ENCODE measurements at regions not wholly inside any gene's neighbourhood (a gene's known extent, or its start where the extent isn't known, plus 50 kb on each side); places are given as distances from the start of the nearest gene placed in this dataset.
"Not testable (repeated sequence)": the region's sequence is repeated elsewhere in the genome, so short reads cannot be mapped to it uniquely, and the experiment has no call there.

- H3K27me3 Mint-ChIP-seq, result no peaks in the 10 kb centered on the region
- H3K4me3 Mint-ChIP-seq, result no peak overlapping the region
- H3K36me3 Mint-ChIP-seq (ENCODE audit: insufficient read depth), result no peaks in the 10 kb centered on the region
- ATAC-seq (replicated peaks) (no peak), DNase-seq (no peak)
- H3K4me1 Mint-ChIP-seq (ENCODE audit: low read depth in 2 of 2), result no peaks in the 10 kb centered on the region
- H3K27ac Mint-ChIP-seq, result no peak overlapping the region
- H3K9me3 Mint-ChIP-seq, result peaks cover 10 to 14% of the 10 kb centered on the region in 2 donors
Measured at GRCh38 chr18:1496096-1496495, 591.4 kb downstream of the ADCYAP1 start.

- Mint-ChIP-seq H3K27me3 (no peaks in the 10 kb centered on the region), H3K4me1 (ENCODE audit: low read depth in 2 of 2) (no peaks in the 10 kb centered on the region), H3K27ac (no peak overlapping the region), H3K36me3 (ENCODE audit: insufficient read depth) (no peaks in the 10 kb centered on the region), H3K9me3 (peaks cover 8 to 10% of the 10 kb centered on the region in 2 donors), H3K4me3 (no peak overlapping the region)
- ATAC-seq (replicated peaks) (no peak), DNase-seq (no peak)
Measured at GRCh38 chr18:1498216-1498615, 593.5 kb downstream of the ADCYAP1 start.

- Mint-ChIP-seq H3K27ac (no peak overlapping the region), H3K36me3 (ENCODE audit: insufficient read depth) (no peaks in the 10 kb centered on the region)
Measured at GRCh38 chr18:1499265-1499664, 594.6 kb downstream of the ADCYAP1 start.

GRCh38 chr18:1503847-1504246 is 599.2 kb downstream of the ADCYAP1 start:
- no peak for ATAC-seq (replicated peaks)

More at GRCh38 chr18:1499265-1499664, 594.6 kb downstream of the ADCYAP1 start:
- H3K4me1 Mint-ChIP-seq (ENCODE audit: low read depth in 2 of 2), result no peaks in the 10 kb centered on the region
- no peak for DNase-seq
- H3K27me3 Mint-ChIP-seq, result no peaks in the 10 kb centered on the region
- no peak overlapping the region for H3K4me3 Mint-ChIP-seq
- peaks cover 10% of the 10 kb centered on the region in 2 donors for H3K9me3 Mint-ChIP-seq
- no peak for ATAC-seq (replicated peaks)

GRCh38 chr18:1505856-1506255 is 601.2 kb downstream of the ADCYAP1 start:
- Mint-ChIP-seq H3K36me3 (ENCODE audit: insufficient read depth) (no peaks in the 10 kb centered on the region), H3K27me3 (no peaks in the 10 kb centered on the region), H3K9me3 (peaks cover 0 to 6% of the 10 kb centered on the region in 2 donors), H3K4me3 (no peak overlapping the region), H3K4me1 (ENCODE audit: low read depth in 2 of 2) (no peaks in the 10 kb centered on the region), H3K27ac (no peak overlapping the region)
- ATAC-seq (replicated peaks) (no peak), DNase-seq (no peak)

More at GRCh38 chr18:1503847-1504246, 599.2 kb downstream of the ADCYAP1 start:
- Mint-ChIP-seq H3K9me3 (peaks cover 0 to 9% of the 10 kb centered on the region in 2 donors), H3K36me3 (ENCODE audit: insufficient read depth) (no peaks in the 10 kb centered on the region), H3K27me3 (no peaks in the 10 kb centered on the region), H3K27ac (no peak overlapping the region), H3K4me3 (no peak overlapping the region), H3K4me1 (ENCODE audit: low read depth in 2 of 2) (no peaks in the 10 kb centered on the region)
- no peak for DNase-seq

- no peaks in the 10 kb centered on the region for H3K36me3 Mint-ChIP-seq (ENCODE audit: insufficient read depth)
- ATAC-seq (replicated peaks) (no peak), DNase-seq (no peak)
- no peaks in the 10 kb centered on the region for H3K27me3 Mint-ChIP-seq
- no peak overlapping the region for H3K27ac Mint-ChIP-seq
- peaks cover 0 to 8% of the 10 kb centered on the region in 2 donors for H3K9me3 Mint-ChIP-seq
- no peak overlapping the region for H3K4me3 Mint-ChIP-seq
- H3K4me1 Mint-ChIP-seq (ENCODE audit: low read depth in 2 of 2), result no peaks in the 10 kb centered on the region
Measured at GRCh38 chr18:1510542-1511179, 606.0 kb downstream of the ADCYAP1 start.

GRCh38 chr18:1511619-1512311 is 607.1 kb downstream of the ADCYAP1 start:
- ATAC-seq (replicated peaks), result no peak
- H3K9me3 Mint-ChIP-seq, result peaks cover 0 to 6% of the 10 kb centered on the region in 2 donors
- H3K36me3 Mint-ChIP-seq (ENCODE audit: insufficient read depth), result no peaks in the 10 kb centered on the region
- DNase-seq, result no peak
- no peaks in the 10 kb centered on the region for H3K4me1 Mint-ChIP-seq (ENCODE audit: low read depth in 2 of 2)
- no peak overlapping the region for H3K4me3 Mint-ChIP-seq
- H3K27me3 Mint-ChIP-seq, result no peaks in the 10 kb centered on the region
- H3K27ac Mint-ChIP-seq, result no peak overlapping the region

GRCh38 chr18:1513519-1513918 is 608.8 kb downstream of the ADCYAP1 start:
- peaks cover 0 to 6% of the 10 kb centered on the region in 2 donors for H3K9me3 Mint-ChIP-seq
- no peak for DNase-seq
- H3K27ac Mint-ChIP-seq, result no peak overlapping the region
- ATAC-seq (replicated peaks), result no peak
- no peaks in the 10 kb centered on the region for H3K36me3 Mint-ChIP-seq (ENCODE audit: insufficient read depth)
- H3K4me3 Mint-ChIP-seq, result no peak overlapping the region
- H3K27me3 Mint-ChIP-seq, result no peaks in the 10 kb centered on the region
- no peaks in the 10 kb centered on the region for H3K4me1 Mint-ChIP-seq (ENCODE audit: low read depth in 2 of 2)

GRCh38 chr18:1521588-1522248 is 617.0 kb downstream of the ADCYAP1 start:
- H3K27ac Mint-ChIP-seq; DNase-seq; ATAC-seq (replicated peaks); H3K4me3 Mint-ChIP-seq; H3K36me3 Mint-ChIP-seq (ENCODE audit: insufficient read depth); H3K27me3 Mint-ChIP-seq; H3K4me1 Mint-ChIP-seq (ENCODE audit: low read depth in 2 of 2); H3K9me3 Mint-ChIP-seq: not testable (repeated sequence)

GRCh38 chr18:1522249-1522615 is 617.6 kb downstream of the ADCYAP1 start:
- DNase-seq (no peak), ATAC-seq (replicated peaks) (no peak)
- Mint-ChIP-seq H3K27ac (no peak overlapping the region), H3K9me3 (no peaks in the 10 kb centered on the region), H3K27me3 (no peaks in the 10 kb centered on the region), H3K4me1 (ENCODE audit: low read depth in 2 of 2) (no peaks in the 10 kb centered on the region), H3K4me3 (no peak overlapping the region), H3K36me3 (ENCODE audit: insufficient read depth) (no peaks in the 10 kb centered on the region)

- H3K4me1 Mint-ChIP-seq (ENCODE audit: low read depth in 2 of 2), result no peaks in the 10 kb centered on the region
- no peak overlapping the region for H3K27ac Mint-ChIP-seq
- ATAC-seq (replicated peaks) (no peak), DNase-seq (no peak)
- no peaks in the 10 kb centered on the region for H3K36me3 Mint-ChIP-seq (ENCODE audit: insufficient read depth)
- H3K9me3 Mint-ChIP-seq, result peaks cover 4 to 8% of the 10 kb centered on the region in 2 donors
- no peaks in the 10 kb centered on the region for H3K27me3 Mint-ChIP-seq
- H3K4me3 Mint-ChIP-seq, result no peak overlapping the region
Measured at GRCh38 chr18:1526991-1527390, 622.3 kb downstream of the ADCYAP1 start.

GRCh38 chr18:1527805-1528204 is 623.1 kb downstream of the ADCYAP1 start:
- DNase-seq (no peak), ATAC-seq (replicated peaks) (no peak)
- Mint-ChIP-seq H3K27me3 (no peaks in the 10 kb centered on the region), H3K36me3 (ENCODE audit: insufficient read depth) (no peaks in the 10 kb centered on the region), H3K4me1 (ENCODE audit: low read depth in 2 of 2) (no peaks in the 10 kb centered on the region), H3K4me3 (no peak overlapping the region), H3K9me3 (peaks cover 4 to 8% of the 10 kb centered on the region in 2 donors), H3K27ac (no peak overlapping the region)

- no peak for ATAC-seq (replicated peaks)
- Mint-ChIP-seq H3K4me1 (ENCODE audit: low read depth in 2 of 2) (no peaks in the 10 kb centered on the region), H3K27me3 (no peaks in the 10 kb centered on the region), H3K36me3 (ENCODE audit: insufficient read depth) (no peaks in the 10 kb centered on the region), H3K4me3 (no peak overlapping the region), H3K27ac (no peak overlapping the region), H3K9me3 (peaks cover 4 to 8% of the 10 kb centered on the region in 2 donors)
- DNase-seq, result no peak
Measured at GRCh38 chr18:1528447-1528846, 623.8 kb downstream of the ADCYAP1 start.

All from effector memory CD8-positive, alpha-beta T cell (primary cell).